ENCODE measurements at regions not wholly inside any gene's neighbourhood (a gene's known extent, or its start where the extent isn't known, plus 50 kb on each side); places are given as distances from the start of the nearest gene placed in this dataset.

DNA sequence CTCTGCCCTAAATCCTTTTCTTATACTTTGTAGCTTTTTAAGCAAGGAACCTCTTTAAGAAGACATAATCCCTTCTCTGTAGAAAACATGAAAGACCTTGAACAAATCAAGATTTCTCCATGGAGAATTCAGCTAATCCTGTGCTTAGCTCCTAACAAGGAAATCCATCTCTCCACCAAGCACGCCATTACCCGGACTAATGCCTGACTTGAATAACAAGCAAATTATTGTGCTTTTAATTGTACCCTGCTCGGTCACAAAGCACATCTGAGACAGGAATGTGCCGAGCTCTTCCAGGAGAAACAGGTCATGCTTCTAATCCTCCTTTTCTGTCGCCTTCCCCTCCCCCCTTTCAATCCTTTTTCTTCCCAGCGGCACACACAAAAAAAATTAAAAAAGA lies 141.3 kb downstream of the PSAT1 start:
- TF ChIP-seq, protein P1, sequence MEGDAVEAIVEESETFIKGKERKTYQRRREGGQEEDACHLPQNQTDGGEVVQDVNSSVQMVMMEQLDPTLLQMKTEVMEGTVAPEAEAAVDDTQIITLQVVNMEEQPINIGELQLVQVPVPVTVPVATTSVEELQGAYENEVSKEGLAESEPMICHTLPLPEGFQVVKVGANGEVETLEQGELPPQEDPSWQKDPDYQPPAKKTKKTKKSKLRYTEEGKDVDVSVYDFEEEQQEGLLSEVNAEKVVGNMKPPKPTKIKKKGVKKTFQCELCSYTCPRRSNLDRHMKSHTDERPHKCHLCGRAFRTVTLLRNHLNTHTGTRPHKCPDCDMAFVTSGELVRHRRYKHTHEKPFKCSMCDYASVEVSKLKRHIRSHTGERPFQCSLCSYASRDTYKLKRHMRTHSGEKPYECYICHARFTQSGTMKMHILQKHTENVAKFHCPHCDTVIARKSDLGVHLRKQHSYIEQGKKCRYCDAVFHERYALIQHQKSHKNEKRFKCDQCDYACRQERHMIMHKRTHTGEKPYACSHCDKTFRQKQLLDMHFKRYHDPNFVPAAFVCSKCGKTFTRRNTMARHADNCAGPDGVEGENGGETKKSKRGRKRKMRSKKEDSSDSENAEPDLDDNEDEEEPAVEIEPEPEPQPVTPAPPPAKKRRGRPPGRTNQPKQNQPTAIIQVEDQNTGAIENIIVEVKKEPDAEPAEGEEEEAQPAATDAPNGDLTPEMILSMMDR (IDR thresholded peaks at IDR 0.05) = no peak
- TF ChIP-seq POLR2A (IDR thresholded peaks at IDR 0.05) = no peak
